Mesenchymal stem cell (in vitro differentiated cells and primary cell): ENCODE measurements at regions not wholly inside any gene's neighbourhood (a gene's known extent, or its start where the extent isn't known, plus 50 kb on each side); places are given as distances from the start of the nearest gene placed in this dataset.

Experiments
- DNase-seq: peaks from one replicate; pipeline ENCODE4 v3.0.0-alpha.2; 2013
- H2AFZ ChIP-seq: one replicate; pipeline ENCODE4 v1.6.1; 2013; ENCODE audit warnings: low read depth, mild to moderate bottlenecking, control low read depth, inconsistent platforms, low read length, moderate library complexity
- H2AK5ac ChIP-seq: 2 replicates; pipeline ENCODE4 v1.6.1; 2013; ENCODE audit warnings: low read length, moderate library complexity, mild to moderate bottlenecking, inconsistent platforms; ENCODE audit not compliant: severe bottlenecking
- H2BK120ac ChIP-seq: one replicate; pipeline ENCODE4 v1.6.1; 2013; ENCODE audit warnings: low read depth, mild to moderate bottlenecking, inconsistent platforms, low read length, moderate library complexity
- H2BK12ac ChIP-seq, 2 experiments: one replicate each; pipeline ENCODE4 v1.6.1; 2013; ENCODE audit warnings: inconsistent platforms in 2 of 2, low read length in 2 of 2, mild to moderate bottlenecking in 2 of 2, moderate library complexity in 2 of 2, control low read depth in 1 of 2
- H2BK15ac ChIP-seq: one replicate; pipeline ENCODE4 v1.6.1; 2013; ENCODE audit warnings: mild to moderate bottlenecking, low read depth, inconsistent platforms; ENCODE audit not compliant: poor library complexity, severe bottlenecking
- H2BK5ac ChIP-seq: 2 replicates; pipeline ENCODE4 v1.6.1; 2013; ENCODE audit warnings: low read depth, mild to moderate bottlenecking, low read length, control low read depth, inconsistent platforms; ENCODE audit not compliant: poor library complexity, severe bottlenecking
- H3K14ac ChIP-seq, 2 experiments: one replicate each; pipeline ENCODE4 v1.6.1; 2013; ENCODE audit warnings: inconsistent platforms in 2 of 2, low read length in 2 of 2, control low read depth in 1 of 2, mild to moderate bottlenecking in 1 of 2, moderate library complexity in 1 of 2
- H3K18ac ChIP-seq, 2 experiments: one replicate each; pipeline ENCODE4 v1.6.1; 2013; ENCODE audit warnings: inconsistent platforms in 2 of 2, low read length in 2 of 2, control low read depth in 1 of 2, low read depth in 1 of 2, mild to moderate bottlenecking in 1 of 2
- H3K23ac ChIP-seq, 2 experiments: one replicate each; pipeline ENCODE4 v1.6.1; 2013; ENCODE audit warnings: inconsistent platforms in 2 of 2, low read length in 2 of 2, mild to moderate bottlenecking in 2 of 2, moderate library complexity in 2 of 2, control low read depth in 1 of 2
- H3K27ac ChIP-seq: 2 replicates; pipeline ENCODE4 v1.5.1; 2013; ENCODE audit warnings: mild to moderate bottlenecking, moderate library complexity, low read length, control low read depth, inconsistent platforms; ENCODE audit not compliant: poor library complexity, severe bottlenecking
- H3K27me3 ChIP-seq, 2 experiments: 2 replicates each; pipeline versions ENCODE4 v1.6.1 to v1.7.0; 2013; ENCODE audit warnings: low read length in 2 of 2, mild to moderate bottlenecking in 2 of 2, moderate library complexity in 2 of 2, control low read depth in 1 of 2, inconsistent platforms in 1 of 2; ENCODE audit not compliant: control insufficient read depth in 1 of 2, insufficient read depth in 1 of 2
- H3K36me3 ChIP-seq, 2 experiments: 2 replicates each; pipeline versions ENCODE4 v1.6.1 to v1.7.0; 2013; ENCODE audit warnings: low read length in 2 of 2, control low read depth in 1 of 2, inconsistent platforms in 1 of 2, low read depth in 1 of 2, mild to moderate bottlenecking in 1 of 2; ENCODE audit not compliant: insufficient read depth in 2 of 2, control insufficient read depth in 1 of 2
- H3K4ac ChIP-seq, 2 experiments: one replicate each; pipeline ENCODE4 v1.6.1; 2013; ENCODE audit warnings: inconsistent platforms in 2 of 2, low read length in 2 of 2, mild to moderate bottlenecking in 2 of 2, moderate library complexity in 2 of 2, control low read depth in 1 of 2, low read depth in 1 of 2
- H3K4me1 ChIP-seq: 2 replicates; pipeline ENCODE4 v1.6.1; 2013; ENCODE audit warnings: low read depth, low read length, control low read depth; ENCODE audit not compliant: control insufficient read depth, insufficient read depth
- H3K4me2 ChIP-seq: 2 replicates; pipeline ENCODE4 v1.6.1; 2013; ENCODE audit warnings: low read length, mild to moderate bottlenecking, inconsistent platforms; ENCODE audit not compliant: poor library complexity, severe bottlenecking
- H3K4me3 ChIP-seq, 2 experiments: 2 replicates each; pipeline versions ENCODE4 v1.5.1 to v1.7.0; 2013; ENCODE audit warnings: low read length in 2 of 2, mild to moderate bottlenecking in 2 of 2, control low read depth in 1 of 2, low read depth in 1 of 2; ENCODE audit not compliant: insufficient read depth in 1 of 2
- H3K79me1 ChIP-seq: replicated peaks from 2 replicates; pipeline ENCODE4 v1.6.1; 2013; ENCODE audit warnings: mild to moderate bottlenecking, control low read depth, low read length, inconsistent platforms; ENCODE audit not compliant: poor library complexity, severe bottlenecking
- H3K9ac ChIP-seq: 2 replicates; pipeline ENCODE4 v1.7.0; 2013; ENCODE audit warnings: mild to moderate bottlenecking, low read length, moderate library complexity
- H3K9me3 ChIP-seq: 2 replicates; pipeline ENCODE4 v1.7.0; 2013; ENCODE audit warnings: mild to moderate bottlenecking, low read length; ENCODE audit not compliant: control insufficient read depth
- H4K8ac ChIP-seq: one replicate; pipeline ENCODE4 v1.6.1; 2013; ENCODE audit warnings: inconsistent platforms, mild to moderate bottlenecking, low read length, moderate library complexity
- H4K91ac ChIP-seq: one replicate; pipeline ENCODE4 v1.6.1; 2013; ENCODE audit warnings: mild to moderate bottlenecking, low read length, inconsistent platforms
- WGBS: methylation state at CpG from one replicate; pipeline ENCODE4 v1.1.7; 2013; ENCODE audit warnings: mixed read lengths; 5-methylcytosine and 5-hydroxymethylcytosine counted together

DNA sequence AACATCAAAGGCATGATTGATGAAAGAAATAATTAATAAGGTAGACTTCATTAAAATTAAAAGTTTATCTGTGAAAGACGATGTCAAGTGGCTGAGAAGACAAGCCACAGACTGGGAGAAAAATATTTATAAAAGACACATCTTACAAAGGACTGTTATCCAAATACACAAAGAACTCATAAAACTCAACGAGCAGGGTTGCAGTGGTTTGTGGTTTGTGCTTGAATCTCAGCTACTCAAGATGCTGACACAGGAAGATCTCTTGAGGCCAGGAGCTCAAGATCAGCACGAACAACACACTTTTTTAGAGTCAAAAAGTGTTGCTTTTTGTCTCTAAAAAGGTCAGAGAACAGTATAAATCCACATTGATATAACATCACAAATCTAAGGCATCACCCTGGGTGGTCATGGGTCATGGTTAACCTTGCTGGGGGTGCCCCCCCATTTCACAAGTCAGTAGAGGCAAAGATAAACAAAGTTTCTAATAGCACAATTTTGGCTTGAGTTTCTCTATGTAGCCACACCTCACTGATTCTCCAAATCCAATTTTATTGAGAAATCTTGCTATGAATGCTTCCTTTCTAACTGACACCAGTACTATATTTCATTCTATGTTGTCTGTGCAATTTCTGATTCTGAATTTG, 342.9 kb upstream of the RPS23 start:
- H2AFZ ChIP-seq: no peak overlapping the region

DNA sequence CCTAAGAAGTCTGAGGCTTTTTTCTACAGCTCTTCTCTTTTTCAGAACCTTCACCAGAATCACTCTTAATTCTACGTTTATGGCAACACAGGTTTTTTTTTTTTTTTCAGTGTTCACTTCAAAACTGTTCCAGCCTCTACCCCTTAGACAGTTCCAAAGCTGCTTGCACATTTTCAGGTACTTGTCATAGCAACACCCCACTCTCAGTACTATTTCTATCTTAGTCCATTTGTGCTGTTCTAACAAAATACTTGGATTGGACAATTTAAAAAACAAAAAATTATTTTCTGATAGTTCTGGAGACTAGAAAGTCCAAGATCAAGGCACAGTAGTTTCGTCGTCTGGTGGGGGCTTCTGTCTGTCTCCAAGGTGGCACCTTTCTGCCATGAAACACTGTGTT, 340.9 kb upstream of the RPS23 start:
- 88% methylated on average over 3 of the region's 3 CpGs for WGBS
- Histone ChIP-seq H4K91ac (no peak overlapping the region), H3K4me3 (no peak overlapping the region), H4K8ac (no peak overlapping the region), H2AFZ (no peak overlapping the region), H3K18ac (no peak overlapping the region), H3K9ac (no peak overlapping the region), H3K27me3 (no peaks in the 10 kb centered on the region), H3K79me1 (no peaks in the 10 kb centered on the region), H2BK120ac (no peak overlapping the region), H3K4me1 (no peaks in the 10 kb centered on the region), H2BK15ac (no peak overlapping the region), H3K23ac (no peak overlapping the region), H3K36me3 (no peaks in the 10 kb centered on the region), H3K27ac (no peak overlapping the region), H2BK5ac (no peak overlapping the region), H3K4ac (no peak overlapping the region), H3K4me2 (no peak overlapping the region), H2BK12ac (no peak overlapping the region), H2AK5ac (no peak overlapping the region), H3K14ac (no peak overlapping the region), H3K9me3 (peaks cover 10% of the 10 kb centered on the region)
- DNase-seq: no peak

More for the DNA sequence above, 342.9 kb upstream of the RPS23 start:
- H2BK120ac ChIP-seq: no peak overlapping the region
- H4K91ac ChIP-seq: no peak overlapping the region
- peaks cover 10% of the 10 kb centered on the region for H3K9me3 ChIP-seq
- no peaks in the 10 kb centered on the region for H3K4me1 ChIP-seq
- no peak overlapping the region for H2BK15ac ChIP-seq
- H3K36me3 ChIP-seq: no peaks in the 10 kb centered on the region
- H3K18ac ChIP-seq: no peak overlapping the region
- H3K79me1 ChIP-seq: no peaks in the 10 kb centered on the region
- H3K4me2 ChIP-seq: no peak overlapping the region
- H3K14ac ChIP-seq: no peak overlapping the region
- WGBS: 10% methylated on average over 2 of the region's 3 CpGs
- H3K27ac ChIP-seq: peak overlapping the region; percentile 2
- peak; percentile 57 for DNase-seq
- H3K27me3 ChIP-seq: no peaks in the 10 kb centered on the region
- no peak overlapping the region for H3K4me3 ChIP-seq
- no peak overlapping the region for H3K9ac ChIP-seq
- H3K4ac ChIP-seq: no peak overlapping the region
- H4K8ac ChIP-seq: no peak overlapping the region
- H3K23ac ChIP-seq: no peak overlapping the region
- no peak overlapping the region for H2AK5ac ChIP-seq
- H2BK5ac ChIP-seq: no peak overlapping the region
- no peak overlapping the region for H2BK12ac ChIP-seq

DNA sequence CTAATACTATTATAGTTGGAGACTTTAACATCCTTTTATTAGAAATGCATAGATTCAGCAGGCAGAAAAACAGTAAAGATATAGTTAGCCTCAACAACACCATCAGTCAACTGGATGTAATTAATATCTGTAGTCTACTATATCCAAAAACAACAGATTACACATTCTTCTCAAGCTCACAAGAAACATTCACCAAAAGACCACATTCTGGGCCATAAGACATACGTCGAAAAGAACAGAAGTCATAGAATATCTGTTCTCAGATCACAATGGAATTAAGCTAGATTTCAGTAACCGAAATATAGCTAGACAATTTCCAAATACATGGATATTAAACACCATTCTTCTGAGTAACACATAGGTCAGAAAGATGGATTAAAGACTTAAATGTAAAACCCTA, 336.6 kb upstream of the RPS23 start:
- Histone ChIP-seq H2AFZ (no peak overlapping the region), H3K79me1 (no peaks in the 10 kb centered on the region), H2BK12ac (no peak overlapping the region), H4K91ac (no peak overlapping the region), H3K18ac (no peak overlapping the region), H3K4me3 (no peak overlapping the region), H3K4me1 (no peaks in the 10 kb centered on the region), H3K36me3 (no peaks in the 10 kb centered on the region), H3K27ac (no peak overlapping the region), H2BK15ac (no peak overlapping the region), H2AK5ac (no peak overlapping the region), H3K4ac (no peak overlapping the region), H3K9ac (no peak overlapping the region), H3K23ac (no peak overlapping the region), H3K27me3 (no peaks in the 10 kb centered on the region), H2BK5ac (no peak overlapping the region), H3K14ac (no peak overlapping the region), H2BK120ac (no peak overlapping the region), H3K4me2 (no peak overlapping the region), H4K8ac (no peak overlapping the region), H3K9me3 (peaks cover 13% of the 10 kb centered on the region)
- WGBS: 93% methylated on average over 3 of the region's 3 CpGs
- DNase-seq: no peak

DNA sequence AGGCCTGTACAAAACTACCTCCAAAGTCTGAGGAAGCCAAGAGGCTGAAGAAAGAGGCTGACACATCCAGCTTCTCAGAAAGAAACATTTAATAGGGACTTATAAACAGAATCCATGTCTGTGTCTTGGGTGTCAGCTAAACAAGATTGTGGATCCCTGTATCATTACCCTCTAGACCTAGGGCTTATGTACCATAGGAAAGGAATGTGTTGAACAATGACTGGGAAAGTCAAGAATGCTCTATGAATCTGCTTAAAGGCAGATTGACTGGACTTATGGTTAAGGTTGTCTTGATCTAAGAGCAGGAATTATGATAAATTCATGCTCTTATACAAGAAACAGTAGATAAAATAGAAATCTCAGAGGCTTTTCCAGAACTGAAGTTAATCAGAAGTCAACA, 335.7 kb upstream of the RPS23 start:
- H3K79me1 ChIP-seq: no peaks in the 10 kb centered on the region
- peaks cover 14% of the 10 kb centered on the region for H3K9me3 ChIP-seq
- no peaks in the 10 kb centered on the region for H3K27me3 ChIP-seq
- H3K27ac ChIP-seq: no peak overlapping the region
- no peak overlapping the region for H2AK5ac ChIP-seq
- no peak overlapping the region for H3K4me3 ChIP-seq
- no peak overlapping the region for H4K91ac ChIP-seq
- H2BK120ac ChIP-seq: no peak overlapping the region
- no peak overlapping the region for H2BK12ac ChIP-seq
- H2AFZ ChIP-seq: no peak overlapping the region
- H3K36me3 ChIP-seq: no peaks in the 10 kb centered on the region
- no peak overlapping the region for H3K14ac ChIP-seq
- H2BK15ac ChIP-seq: no peak overlapping the region
- no peak overlapping the region for H4K8ac ChIP-seq
- no peak overlapping the region for H3K18ac ChIP-seq
- no peak overlapping the region for H3K23ac ChIP-seq
- no peak overlapping the region for H3K9ac ChIP-seq
- H3K4ac ChIP-seq: no peak overlapping the region
- no peaks in the 10 kb centered on the region for H3K4me1 ChIP-seq
- DNase-seq: no peak
- H2BK5ac ChIP-seq: no peak overlapping the region
- H3K4me2 ChIP-seq: no peak overlapping the region
